Pancreas (tissue), 10 donors: ENCODE measurements at regions not wholly inside any gene's neighbourhood (a gene's known extent, or its start where the extent isn't known, plus 50 kb on each side); places are given as distances from the start of the nearest gene placed in this dataset.

Experiments
- ATAC-seq, 4 donors: fragments of 200-7000 bp; cut with Tn5 transposase; one replicate each; pipeline versions ENCODE4 v1.8.0 to v1.9.1; 2020; ENCODE audit warnings: mild to moderate bottlenecking in 4 of 4, moderate library complexity in 4 of 4
- DNase-seq, 6 donors: peaks; one replicate each; pipeline ENCODE4 v3.0.0-alpha.2; 2020
- FAIRE-seq: peaks from 2 replicates; lab custom pipeline; 2012; peaks lifted over from hg19 to GRCh38; lab: Jason Lieb, UNC
- H3K27ac ChIP-seq, 4 donors: fragments of 200-600 bp; sonication (generic); 1 replicate in 3 of 4; 2 replicates in 1 of 4; pipeline versions ENCODE4 v1.5.0 to v1.8.0; 2020
- H3K27me3 ChIP-seq, 4 donors: fragments of 200-600 bp; one replicate each; pipeline ENCODE4 v1.8.0; 2021
- H3K36me3 ChIP-seq, 3 donors: fragments of 200-600 bp; sonication (generic) in 1 of 3; one replicate each; pipeline versions ENCODE4 v1.5.0 to v1.8.0; 2020 to 2021
- H3K4me1 ChIP-seq, 3 donors: fragments of 200-600 bp; one replicate each; pipeline ENCODE4 v1.8.0; 2021
- H3K4me3 ChIP-seq, 4 donors: fragments of 200-600 bp; sonication (generic) in 2 of 4; one replicate each; pipeline versions ENCODE4 v1.5.0 to v1.8.0; 2020 to 2021
- H3K9me3 ChIP-seq, 4 donors: fragments of 200-600 bp; one replicate each; pipeline ENCODE4 v1.8.0; 2021
- CTCF ChIP-seq, 4 donors: fragments of 200-600 bp; sonication (generic) in 3 of 4; IDR thresholded peaks; one replicate each; pipeline versions ENCODE4 v1.5.0 to v1.8.0; 2021; ENCODE audit warnings: antibody characterized with exemption in 4 of 4
- WGBS, 2 donors: extraction: QIAGEN DNeasy Blood & Tissue Kit; methylation state at CpG; one replicate each; pipeline ENCODE4 v1.1.7; 2013; 5-methylcytosine and 5-hydroxymethylcytosine counted together
- intact Hi-C, 3 donors: fragments of 100-400 bp; cut with DNase I; formaldehyde crosslinking; loops; one replicate each; pipeline versions ENCODE4 v1.11.1 to v1.14.2; 2022
- donor health status: healthy with polysubstance abuse.
- donor health status: DM: no; HTN: no; CAD: no; lungs with moderate emphysema.
- donor health status: DM: no; HTN: no; CAD: no.
- donor health status: control.
- donor health status: control.
- donor health status: Bipolar disorder and iron deficiency.
- donor health status: DM: yes; HTN: yes; CAD: no.
- donor health status: DM: no; HTN: no; CAD: no.
- donor health status: DM: no; HTN: no; CAD: no.
- donor health status: DM: yes; HTN: yes; CAD: no.

GRCh38 chr1:43061757-43062156 lies 103.1 kb upstream of the SLC2A1 start:
- Histone ChIP-seq H3K4me3 (no peak overlapping the region), H3K27ac (no peak overlapping the region), H3K4me1 (no peaks in the 10 kb centered on the region), H3K36me3 (no peaks in the 10 kb centered on the region), H3K9me3 (no peaks in the 10 kb centered on the region), H3K27me3 (no peaks in the 10 kb centered on the region)
- DNase-seq, result no peak
- no peak for TF ChIP-seq CTCF (IDR thresholded peaks at IDR 0.05)
- no peak for ATAC-seq
- no peak for FAIRE-seq
- 84 to 85% methylated on average over 3 of the region's 3 CpGs for WGBS, 2 donors
- intact Hi-C loops, result loop anchor here in 1 of 3 donors (10.0 kb wide), 1 partner anchor 127 kb away; no protein-coding TSS in a partner anchor

GRCh38 chr1:43059640-43060574 lies 101.2 kb upstream of the SLC2A1 start:
- ATAC-seq, result no peak
- intact Hi-C loops, result loop anchor here in 1 of 3 donors (10.0 kb wide), 1 partner anchor 125 kb away; no protein-coding TSS in a partner anchor
- Histone ChIP-seq H3K4me1 (no peaks in the 10 kb centered on the region), H3K36me3 (no peaks in the 10 kb centered on the region), H3K27me3 (no peaks in the 10 kb centered on the region), H3K9me3 (no peaks in the 10 kb centered on the region), H3K4me3 (no peak overlapping the region), H3K27ac (no peak overlapping the region)
- no peak for DNase-seq
- no peak for FAIRE-seq
- no peak for TF ChIP-seq CTCF (IDR thresholded peaks at IDR 0.05)
- WGBS, 2 donors, result 63 to 69% methylated on average over 9 of the region's 9 CpGs

- WGBS, 2 donors, result 36 to 39% methylated on average over 12 of the region's 12 CpGs
Measured at GRCh38 chr1:43058545-43059360, 100.1 kb upstream of the SLC2A1 start.

GRCh38 chr1:43058056-43058455 lies 99.4 kb upstream of the SLC2A1 start:
- Histone ChIP-seq H3K36me3 (no peaks in the 10 kb centered on the region), H3K4me3 (no peak overlapping the region), H3K27ac (no peak overlapping the region), H3K4me1 (no peaks in the 10 kb centered on the region), H3K9me3 (no peaks in the 10 kb centered on the region), H3K27me3 (no peaks in the 10 kb centered on the region)
- FAIRE-seq (no peak), DNase-seq (no peak), ATAC-seq (no peak)
- 84 to 95% methylated on average over 11 of the region's 11 CpGs for WGBS, 2 donors
- intact Hi-C loops, result no loop called here
- no peak for TF ChIP-seq CTCF (IDR thresholded peaks at IDR 0.05)

More at GRCh38 chr1:43058545-43059360, 100.1 kb upstream of the SLC2A1 start:
- no peak for TF ChIP-seq CTCF (IDR thresholded peaks at IDR 0.05)
- intact Hi-C loops, result no loop called here
- H3K27me3 ChIP-seq, result no peaks in the 10 kb centered on the region
- no peaks in the 10 kb centered on the region for H3K9me3 ChIP-seq
- ATAC-seq (peak in 3 of 4 donors; percentile 48 to 85 (median 51)), FAIRE-seq (no peak), DNase-seq (no peak)
- no peak overlapping the region for H3K27ac ChIP-seq
- no peak overlapping the region for H3K4me3 ChIP-seq
- no peaks in the 10 kb centered on the region for H3K36me3 ChIP-seq
- no peaks in the 10 kb centered on the region for H3K4me1 ChIP-seq
